ENCODE measurements at regions not wholly inside any gene's neighbourhood (a gene's known extent, or its start where the extent isn't known, plus 50 kb on each side); places are given as distances from the start of the nearest gene placed in this dataset.

- H3K4me3 ChIP-seq (ENCODE audit: low read length) = no peak overlapping the region
- ChIA-PET CTCF (no interaction called here), POLR2A (no interaction called here)
- Mint-ChIP-seq H3K4me3 (no peak overlapping the region), H3K27me3 (no peaks in the 10 kb centered on the region), H3K4me1 (ENCODE audit: low read depth) (no peaks in the 10 kb centered on the region), H3K27ac (no peak overlapping the region), H3K9me3 (peaks cover 4% of the 10 kb centered on the region), H3K36me3 (ENCODE audit: low read depth) (no peaks in the 10 kb centered on the region)
- ATAC-seq (ENCODE audit: poor library complexity) = no peak
- no peaks in the 10 kb centered on the region for H3K4me1 ChIP-seq (ENCODE audit: insufficient read depth, low read length)
- H3K27me3 ChIP-seq (ENCODE audit: control insufficient read depth in 1 of 2, insufficient read depth in 2 of 2, low read length in 2 of 2) = no peaks in the 10 kb centered on the region
- no peak for TF ChIP-seq CTCF (IDR thresholded peaks at IDR 0.05)
- H3K36me3 ChIP-seq (ENCODE audit: insufficient read depth, low read length) = no peaks in the 10 kb centered on the region
- intact Hi-C loops (cut with DNase I, micrococcal nuclease) = no loop called here
- H3K9me3 ChIP-seq (ENCODE audit: control insufficient read depth in 1 of 2, insufficient read depth in 1 of 2, low read length in 2 of 2) = no peaks in the 10 kb centered on the region
- no peak for DNase-seq
- H3K27ac ChIP-seq (ENCODE audit: low read depth in 1 of 2, low read length in 2 of 2) = no peak overlapping the region
Measured at GRCh38 chr3:191543018-191543417, 82.1 kb downstream of the PYDC2 start.

GRCh38 chr3:191543897-191544296 is 82.9 kb downstream of the PYDC2 start:
- Histone ChIP-seq H3K4me3 (ENCODE audit: low read length) (no peak overlapping the region), H3K9me3 (ENCODE audit: control insufficient read depth in 1 of 2, insufficient read depth in 1 of 2, low read length in 2 of 2) (peaks cover 0 to 3% of the 10 kb centered on the region in 2 experiments), H3K27me3 (ENCODE audit: control insufficient read depth in 1 of 2, insufficient read depth in 2 of 2, low read length in 2 of 2) (no peaks in the 10 kb centered on the region), H3K27ac (ENCODE audit: low read depth in 1 of 2, low read length in 2 of 2) (no peak overlapping the region), H3K36me3 (ENCODE audit: insufficient read depth, low read length) (no peaks in the 10 kb centered on the region), H3K4me1 (ENCODE audit: insufficient read depth, low read length) (no peaks in the 10 kb centered on the region)
- H3K9me3 Mint-ChIP-seq = peaks cover 6% of the 10 kb centered on the region
- no peaks in the 10 kb centered on the region for H3K36me3 Mint-ChIP-seq (ENCODE audit: low read depth)
- DNase-seq = no peak
- ChIA-PET POLR2A (no interaction called here), CTCF (no interaction called here)
- no peak for TF ChIP-seq CTCF (IDR thresholded peaks at IDR 0.05)
- no peak for ATAC-seq (ENCODE audit: poor library complexity)
- intact Hi-C loops (cut with DNase I, micrococcal nuclease) = no loop called here
- H3K4me3 Mint-ChIP-seq = no peak overlapping the region
- H3K4me1 Mint-ChIP-seq (ENCODE audit: low read depth) = no peaks in the 10 kb centered on the region
- H3K27me3 Mint-ChIP-seq = no peaks in the 10 kb centered on the region
- no peak overlapping the region for H3K27ac Mint-ChIP-seq

GRCh38 chr3:191549357-191549756 is 88.4 kb downstream of the PYDC2 start:
- intact Hi-C loops (cut with DNase I, micrococcal nuclease) = no loop called here
- peaks cover 6% of the 10 kb centered on the region for H3K9me3 Mint-ChIP-seq
- Histone ChIP-seq H3K27ac (ENCODE audit: low read depth in 1 of 2, low read length in 2 of 2) (no peak overlapping the region), H3K36me3 (ENCODE audit: insufficient read depth, low read length) (no peaks in the 10 kb centered on the region), H3K27me3 (ENCODE audit: control insufficient read depth in 1 of 2, insufficient read depth in 2 of 2, low read length in 2 of 2) (no peaks in the 10 kb centered on the region), H3K4me1 (ENCODE audit: insufficient read depth, low read length) (no peaks in the 10 kb centered on the region), H3K4me3 (ENCODE audit: low read length) (no peak overlapping the region), H3K9me3 (ENCODE audit: control insufficient read depth in 1 of 2, insufficient read depth in 1 of 2, low read length in 2 of 2) (peaks cover 0 to 3% of the 10 kb centered on the region in 2 experiments)
- DNase-seq (no peak), ATAC-seq (ENCODE audit: poor library complexity) (no peak)
- no peaks in the 10 kb centered on the region for H3K36me3 Mint-ChIP-seq (ENCODE audit: low read depth)
- POLR2A ChIA-PET = no interaction called here
- no peak overlapping the region for H3K4me3 Mint-ChIP-seq
- no peak for TF ChIP-seq CTCF (IDR thresholded peaks at IDR 0.05)
- no peaks in the 10 kb centered on the region for H3K4me1 Mint-ChIP-seq (ENCODE audit: low read depth)
- H3K27ac Mint-ChIP-seq = no peak overlapping the region
- no peaks in the 10 kb centered on the region for H3K27me3 Mint-ChIP-seq
- CTCF ChIA-PET = no interaction called here
